GM21515 (cell line): ENCODE measurements at regions not wholly inside any gene's neighbourhood (a gene's known extent, or its start where the extent isn't known, plus 50 kb on each side); places are given as distances from the start of the nearest gene placed in this dataset.
"Not testable (repeated sequence)": the region's sequence is repeated elsewhere in the genome, so short reads cannot be mapped to it uniquely, and the experiment has no call there.

Experiments used
- ATAC-seq: cut with Tn5 transposase; IDR thresholded peaks from one replicate; pipeline ENCODE4 v1.9.1; 2021; ENCODE audit not compliant: unreplicated experiment

- ATAC-seq: no peak
These were observed 315.1 kb upstream of the RASGEF1B start for GRCh38 chr4:81786766-81787165.

- ATAC-seq: no peak
These were observed 314.5 kb upstream of the RASGEF1B start for GRCh38 chr4:81786063-81786763.

DNA sequence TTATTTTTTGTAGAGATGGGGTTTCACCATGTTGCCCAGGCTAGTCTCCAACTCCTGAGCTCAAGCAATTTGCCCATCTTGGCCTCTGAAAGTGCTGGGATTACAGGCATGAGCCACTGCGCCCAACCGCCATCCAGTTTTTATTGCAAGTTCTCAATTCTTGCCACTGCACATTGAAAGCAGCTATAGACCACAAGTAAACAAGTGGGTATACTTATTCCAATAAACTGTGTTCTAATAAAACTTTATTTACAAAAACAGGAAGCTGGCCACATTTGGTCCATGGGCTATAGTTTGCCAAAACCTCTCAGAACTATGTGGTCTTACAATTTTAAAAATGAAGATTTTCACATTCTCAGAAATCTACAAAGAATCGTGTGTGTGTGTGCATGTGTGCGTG lies 313.6 kb upstream of the RASGEF1B start:
- ATAC-seq: no peak

- ATAC-seq: no peak
These were observed 311.9 kb upstream of the RASGEF1B start for GRCh38 chr4:81783558-81783957.

- ATAC-seq: no peak
These were observed 310.1 kb upstream of the RASGEF1B start for GRCh38 chr4:81781799-81782198.

DNA sequence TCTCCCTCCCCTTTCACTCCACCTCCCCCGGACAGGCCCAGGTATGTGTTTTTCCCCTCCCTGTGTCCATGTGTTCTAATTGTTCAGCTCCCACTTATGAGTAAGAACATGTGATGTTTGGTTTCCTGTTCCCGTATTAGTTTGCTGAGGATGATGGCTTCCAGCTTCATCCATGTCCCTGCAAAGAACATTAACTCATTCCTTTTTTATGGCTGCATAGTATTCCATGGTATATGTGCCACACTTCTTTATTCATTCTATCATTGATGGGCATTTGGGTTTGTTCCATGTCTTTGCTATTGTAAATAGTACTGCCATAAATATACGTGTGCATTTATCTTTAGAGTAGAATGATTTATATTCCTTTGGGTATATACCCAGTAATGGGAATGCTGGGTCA lies 306.0 kb upstream of the RASGEF1B start:
- ATAC-seq: not testable (repeated sequence)

GRCh38 chr4:81776794-81777193 lies 305.1 kb upstream of the RASGEF1B start:
- no peak for ATAC-seq

DNA sequence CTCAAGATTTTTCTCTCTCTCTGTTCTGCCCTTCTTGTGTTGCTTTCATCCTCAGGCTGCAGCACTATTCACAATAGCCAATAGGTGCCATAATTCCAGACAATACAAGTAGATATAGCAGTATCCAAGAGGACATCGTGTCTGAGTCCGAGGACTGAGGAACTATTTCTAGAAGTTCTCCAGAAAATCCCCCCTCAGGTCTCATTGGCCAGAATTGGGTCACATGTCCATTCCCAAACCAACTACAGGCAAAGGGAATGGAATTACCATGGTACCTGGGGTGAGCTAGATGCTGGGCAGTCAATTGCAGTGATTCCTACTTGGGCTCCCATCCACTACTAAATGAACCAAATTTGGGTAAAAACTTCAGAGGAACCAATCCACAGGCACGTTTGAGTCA lies 301.9 kb upstream of the RASGEF1B start:
- ATAC-seq: no peak

GRCh38 chr4:81771721-81772120 lies 300.0 kb upstream of the RASGEF1B start:
- no peak for ATAC-seq

- no peak for ATAC-seq
These were observed 297.5 kb upstream of the RASGEF1B start for GRCh38 chr4:81769244-81769643.

- peak; percentile 49 for ATAC-seq
These were observed 287.0 kb upstream of the RASGEF1B start for GRCh38 chr4:81758574-81759264.

GRCh38 chr4:81757691-81758090 lies 286.0 kb upstream of the RASGEF1B start:
- no peak for ATAC-seq

DNA sequence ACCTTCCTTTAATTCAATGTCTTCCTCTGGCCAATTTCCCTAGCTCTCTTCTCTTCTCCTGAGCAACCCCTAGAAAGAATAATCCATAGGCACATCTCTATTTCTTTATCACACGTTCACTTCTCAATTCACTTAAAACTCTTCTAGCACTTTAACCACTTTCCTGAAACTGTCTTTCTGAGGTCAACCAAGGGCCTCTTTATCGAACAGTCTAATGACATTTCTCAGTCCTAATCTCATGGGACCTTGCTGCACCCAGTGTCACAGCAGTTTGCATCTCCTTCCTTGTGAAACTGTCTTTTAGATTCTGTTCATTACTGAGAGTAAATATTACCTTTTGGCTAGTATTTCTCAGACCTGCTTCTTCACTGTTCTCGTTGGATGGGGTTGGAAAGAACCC lies 285.3 kb upstream of the RASGEF1B start:
- peak; percentile 84 for ATAC-seq

DNA sequence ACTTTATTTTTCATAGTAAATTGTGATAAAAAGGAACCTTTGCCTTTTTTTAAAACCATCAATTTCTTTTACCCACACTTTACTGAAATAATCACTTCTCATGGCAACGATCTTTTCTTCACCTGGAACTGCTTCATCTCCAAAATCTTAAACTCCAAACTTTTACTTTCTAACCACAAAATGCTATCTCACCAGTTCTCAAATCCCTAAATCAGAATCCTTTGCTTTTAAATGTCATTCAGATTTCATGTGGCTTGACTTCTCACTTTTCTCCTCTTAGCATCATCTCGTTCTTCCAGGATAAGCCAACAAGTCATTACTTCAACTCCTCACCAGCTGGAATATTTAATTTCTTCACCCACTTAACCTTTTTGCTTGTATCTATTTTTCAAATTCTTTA lies 284.3 kb upstream of the RASGEF1B start:
- no peak for ATAC-seq

GRCh38 chr4:81754169-81754568 lies 282.5 kb upstream of the RASGEF1B start:
- ATAC-seq: no peak

DNA sequence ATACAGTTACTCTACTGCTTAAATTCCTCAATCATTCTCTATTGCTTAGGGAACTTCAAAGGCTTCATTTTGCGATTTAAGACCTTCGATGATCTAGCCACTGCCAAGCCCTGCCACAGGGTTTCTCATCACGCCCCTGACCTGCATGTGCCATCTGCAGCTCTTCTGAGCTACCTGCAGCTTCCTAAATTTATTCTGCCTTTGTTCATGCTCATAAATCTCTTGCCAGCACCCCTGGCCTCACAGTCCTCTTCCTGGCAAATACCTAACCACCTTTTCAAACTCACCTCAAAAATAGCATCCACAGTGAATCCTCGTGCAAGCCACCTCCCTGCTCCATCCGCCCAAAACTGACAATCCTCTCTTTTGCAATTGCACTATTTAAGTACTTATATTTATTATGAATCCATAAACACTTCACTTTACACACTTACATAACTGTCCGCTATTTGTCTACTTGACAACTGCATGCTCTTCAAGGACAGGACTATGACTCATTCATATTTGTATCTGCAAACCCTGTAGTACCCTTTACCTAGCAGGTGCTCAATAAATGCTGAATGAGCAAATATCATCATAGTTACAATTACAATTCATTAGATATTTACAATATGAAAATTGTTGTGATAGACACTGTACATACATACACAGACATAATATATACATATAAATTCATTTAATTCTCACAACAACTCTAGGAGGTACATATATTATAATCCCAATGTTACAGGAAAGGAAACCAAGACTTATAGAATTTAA lies 280.0 kb upstream of the RASGEF1B start:
- no peak for ATAC-seq

DNA sequence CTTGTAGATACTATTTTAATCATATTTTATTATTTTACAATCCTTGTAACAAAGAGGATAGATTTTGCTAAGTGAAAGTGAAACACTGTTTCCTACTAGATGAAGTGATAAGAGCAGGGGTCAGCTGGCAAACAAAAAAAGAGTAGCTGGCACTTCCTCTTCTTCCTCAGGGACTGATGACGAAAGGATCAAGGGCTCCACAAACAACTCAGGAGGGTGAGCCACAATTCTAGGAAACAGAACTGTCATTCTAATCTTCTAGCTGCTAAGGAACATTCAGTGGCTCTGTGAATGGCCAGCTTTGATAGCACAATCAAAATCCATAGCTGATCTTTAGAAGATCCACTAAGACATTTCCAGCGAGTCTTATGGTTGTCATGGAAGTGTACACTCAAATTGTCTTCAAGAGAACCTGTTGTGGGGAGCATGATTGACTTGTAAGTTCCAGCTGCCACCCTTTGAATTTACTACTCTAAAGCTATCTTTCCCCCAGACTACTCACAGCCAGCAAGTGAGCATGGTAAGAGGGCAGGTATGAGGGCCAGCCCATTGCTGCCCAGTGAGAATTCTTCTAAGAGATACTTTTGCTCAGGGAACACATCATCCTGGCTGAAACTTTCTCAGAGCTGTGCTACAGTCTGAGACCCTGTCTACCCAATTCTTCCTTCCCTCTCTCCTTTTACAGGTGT lies 275.7 kb upstream of the RASGEF1B start:
- ATAC-seq: no peak

GRCh38 chr4:81746773-81747172 lies 275.1 kb upstream of the RASGEF1B start:
- no peak for ATAC-seq

- no peak for ATAC-seq
These were observed 274.4 kb upstream of the RASGEF1B start for GRCh38 chr4:81746071-81746470.

- no peak for ATAC-seq
These were observed 273.3 kb upstream of the RASGEF1B start for GRCh38 chr4:81745050-81745449.

DNA sequence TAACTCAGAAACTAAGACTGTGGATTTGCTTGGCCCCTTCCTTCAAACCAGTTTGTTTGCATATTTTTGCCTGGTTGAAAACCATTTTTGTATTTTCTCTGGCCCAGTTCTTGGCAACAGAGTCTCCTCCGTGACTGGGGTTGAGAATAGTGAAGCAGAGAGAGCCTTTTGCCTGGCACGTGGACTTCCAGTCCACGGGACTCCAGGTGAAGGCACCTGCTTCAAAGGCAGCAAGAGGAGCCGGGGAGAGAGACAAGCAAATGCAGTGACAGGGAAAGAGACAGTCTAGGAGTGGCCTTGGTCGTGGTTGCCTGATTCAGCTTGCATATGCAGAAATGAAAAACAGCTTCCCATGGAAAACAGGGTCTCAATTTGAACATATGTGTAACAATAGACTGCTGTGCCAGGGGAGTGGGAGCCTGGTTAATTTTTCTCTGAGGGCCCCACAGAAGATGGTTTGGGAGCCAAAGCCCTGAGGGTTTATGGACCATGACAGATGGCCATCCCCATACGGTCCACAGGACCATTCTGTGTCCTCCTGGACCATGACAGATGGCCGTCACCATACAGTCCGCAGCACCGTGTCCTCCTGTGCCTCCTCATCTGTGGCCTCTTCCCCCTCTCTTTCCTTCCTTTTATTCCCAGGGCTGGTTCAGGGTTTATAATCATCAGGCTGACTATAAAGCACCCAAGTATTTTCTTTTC lies 272.2 kb upstream of the RASGEF1B start:
- ATAC-seq: no peak
